ENCODE measurements at regions not wholly inside any gene's neighbourhood (a gene's known extent, or its start where the extent isn't known, plus 50 kb on each side); places are given as distances from the start of the nearest gene placed in this dataset.

- TF ChIP-seq CTCF (IDR thresholded peaks at IDR 0.05): no peak
- TF ChIP-seq POLR2A (IDR thresholded peaks at IDR 0.05): no peak
Measured at GRCh38 chr7:89451911-89452310, 656.4 kb upstream of the TEX47 start.

Data from right lobe of liver (tissue), 4 donors.